ENCODE measurements at regions not wholly inside any gene's neighbourhood (a gene's known extent, or its start where the extent isn't known, plus 50 kb on each side); places are given as distances from the start of the nearest gene placed in this dataset.

DNA sequence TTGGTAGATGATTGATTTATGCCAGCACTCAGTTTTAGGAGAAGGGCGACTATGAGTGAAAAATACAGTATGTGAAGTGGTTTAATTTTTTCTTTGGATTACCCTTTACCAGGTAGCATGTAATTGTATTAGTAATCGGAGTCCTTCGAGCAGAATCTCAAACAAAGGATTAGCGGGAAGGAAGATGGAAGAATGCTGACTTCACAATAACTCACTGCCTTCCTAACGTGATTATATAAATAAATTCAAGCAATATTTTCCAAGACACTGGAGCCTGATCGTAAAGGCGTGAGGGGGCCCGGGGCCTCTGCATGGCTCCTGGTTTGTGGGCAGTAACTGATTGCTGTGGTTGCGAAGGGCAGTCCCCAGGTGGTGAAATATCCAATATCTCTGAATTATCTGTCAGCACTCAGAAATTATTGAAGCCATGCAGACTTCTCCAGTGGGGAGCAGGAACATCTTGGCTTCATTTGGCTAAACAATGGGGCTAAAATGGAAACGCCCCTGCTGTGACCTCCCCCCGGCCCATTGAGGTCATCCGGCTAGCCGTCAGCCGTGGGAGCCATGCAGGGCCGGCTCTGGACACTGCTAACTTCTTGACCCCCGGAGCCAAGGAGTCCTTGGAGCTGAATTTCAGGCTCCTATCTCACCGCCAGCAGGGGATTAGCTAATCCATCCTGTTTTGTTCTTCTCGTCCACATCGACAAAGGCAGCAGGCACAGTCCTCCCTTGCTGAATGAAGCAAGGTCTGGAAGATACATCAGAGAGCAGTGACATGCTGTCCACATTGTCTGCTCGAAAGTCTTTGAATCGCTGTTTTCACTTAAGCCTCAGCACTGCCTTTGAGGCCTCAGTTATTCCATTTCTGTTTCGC lies 295.9 kb upstream of the N4BP1 start:
- DNase-seq (ENCODE audit: extremely low read depth in 1 of 2, low read depth in 1 of 2): no peak

DNA sequence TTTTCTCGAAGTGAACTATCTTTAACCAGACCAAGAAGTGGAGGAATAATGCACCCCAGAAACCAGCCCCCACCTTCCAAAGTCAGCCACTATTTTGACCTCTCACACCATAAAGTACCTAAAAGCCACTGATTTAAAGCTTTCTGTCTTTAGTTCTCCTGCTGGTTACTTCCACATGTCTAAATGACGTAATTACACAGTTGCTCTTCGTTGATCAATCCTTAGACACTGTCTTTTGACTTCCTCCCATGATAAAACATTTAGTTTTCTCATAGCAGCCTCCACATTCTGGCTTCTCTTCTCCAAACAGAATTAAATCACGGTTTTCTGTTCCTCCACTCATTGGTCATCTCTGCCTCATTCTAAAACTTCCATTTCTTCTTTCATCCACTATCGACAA lies 294.4 kb upstream of the N4BP1 start:
- DNase-seq (ENCODE audit: extremely low read depth in 1 of 2, low read depth in 1 of 2): no peak

DNA sequence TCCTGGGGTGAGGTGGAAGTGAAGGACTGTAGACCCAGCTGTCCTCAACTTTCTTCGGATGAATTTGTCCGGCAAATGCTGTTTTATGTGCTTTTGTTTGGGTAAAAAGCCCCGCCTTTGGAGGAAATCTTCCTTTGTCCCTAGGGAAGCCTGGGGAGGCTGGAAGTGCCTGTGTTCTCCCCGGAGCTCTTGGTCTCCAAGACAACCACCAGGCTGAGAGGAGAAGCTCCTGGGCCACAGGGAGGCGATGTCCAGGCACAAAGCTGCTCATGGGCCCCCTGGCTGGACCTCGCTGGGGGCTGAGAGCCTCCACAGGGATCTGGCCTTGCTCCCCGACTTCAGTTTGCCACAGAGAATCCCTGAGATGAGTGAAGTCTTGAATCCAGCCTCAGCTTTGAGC lies 293.1 kb upstream of the N4BP1 start:
- no peak for DNase-seq (ENCODE audit: extremely low read depth in 1 of 2, low read depth in 1 of 2)

DNA sequence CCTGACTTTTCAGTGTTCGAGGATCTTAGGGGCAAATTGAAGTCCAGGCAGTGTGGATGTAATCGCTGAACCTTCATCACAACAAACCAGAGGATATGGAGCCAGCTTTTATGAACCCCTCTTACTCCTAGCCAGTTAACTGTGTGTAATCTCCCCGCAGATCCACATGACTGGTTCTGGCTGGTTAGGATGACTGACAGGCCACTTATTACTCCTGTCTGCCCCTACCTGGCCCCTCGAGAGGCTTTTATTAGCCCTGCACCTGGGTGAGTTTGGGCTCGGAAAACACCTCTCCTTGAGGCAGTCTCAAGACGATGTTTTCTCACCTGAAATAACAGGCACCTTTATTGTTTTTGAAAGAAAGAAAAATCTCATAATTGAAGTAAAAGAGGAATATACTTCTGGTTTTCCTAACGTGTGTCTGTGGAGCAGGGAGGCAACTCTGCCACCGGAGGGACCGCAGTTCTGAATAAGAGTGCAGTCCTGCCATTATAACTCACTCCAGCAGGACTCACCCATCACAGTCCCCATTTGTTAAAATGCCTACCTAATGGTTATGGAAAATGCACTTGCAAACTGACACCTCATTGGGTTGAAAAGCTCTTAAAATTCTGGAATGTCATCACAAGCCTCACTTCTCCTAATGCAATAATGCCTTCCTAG lies 291.9 kb upstream of the N4BP1 start:
- no peak for DNase-seq (ENCODE audit: extremely low read depth in 1 of 2, low read depth in 1 of 2)

DNA sequence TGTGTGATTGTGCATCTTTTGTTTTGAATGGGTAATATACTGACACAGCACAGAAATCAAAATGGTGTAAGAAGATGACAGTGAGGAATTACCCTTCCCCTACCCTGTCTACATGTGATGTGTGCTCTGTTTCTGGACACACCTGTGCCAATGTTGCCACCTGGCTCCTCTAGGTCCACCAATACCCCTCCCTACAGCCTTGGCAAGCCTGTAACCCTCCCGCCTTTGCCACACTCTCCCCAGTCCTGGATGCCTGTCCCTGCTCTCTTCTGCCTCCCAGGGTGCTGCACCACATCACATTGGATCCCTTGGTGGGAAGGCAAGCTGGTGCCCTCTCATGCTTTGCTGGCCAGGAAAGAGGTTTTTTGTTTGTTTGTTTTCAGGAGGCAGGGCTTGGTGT lies 289.5 kb upstream of the N4BP1 start:
- no peak for DNase-seq (ENCODE audit: extremely low read depth in 1 of 2, low read depth in 1 of 2)

DNA sequence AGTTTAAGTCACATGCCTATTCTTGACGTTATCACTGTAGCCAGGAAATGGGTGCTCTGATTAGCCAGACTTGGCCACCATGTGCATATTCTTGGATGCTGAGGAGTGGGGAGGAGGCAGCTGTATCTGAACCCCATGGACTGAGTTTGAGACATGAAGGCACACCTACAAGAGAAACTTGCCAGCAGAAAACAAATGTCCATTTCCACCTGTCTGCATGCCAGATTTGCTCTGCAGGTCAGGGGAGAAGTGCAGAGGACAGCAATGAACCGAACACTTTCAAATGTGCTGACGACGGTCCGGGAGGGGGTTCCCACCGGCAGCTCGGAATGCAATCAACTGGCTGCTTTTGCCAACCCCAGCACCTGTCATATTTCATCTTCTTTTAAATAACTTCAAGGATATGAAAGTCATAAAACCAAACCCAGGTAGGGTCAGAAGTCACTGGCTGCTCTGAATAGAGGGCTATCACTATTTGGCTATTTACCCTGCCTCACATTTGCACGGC lies 287.8 kb upstream of the N4BP1 start:
- DNase-seq (ENCODE audit: extremely low read depth in 1 of 2, low read depth in 1 of 2): no peak

DNA sequence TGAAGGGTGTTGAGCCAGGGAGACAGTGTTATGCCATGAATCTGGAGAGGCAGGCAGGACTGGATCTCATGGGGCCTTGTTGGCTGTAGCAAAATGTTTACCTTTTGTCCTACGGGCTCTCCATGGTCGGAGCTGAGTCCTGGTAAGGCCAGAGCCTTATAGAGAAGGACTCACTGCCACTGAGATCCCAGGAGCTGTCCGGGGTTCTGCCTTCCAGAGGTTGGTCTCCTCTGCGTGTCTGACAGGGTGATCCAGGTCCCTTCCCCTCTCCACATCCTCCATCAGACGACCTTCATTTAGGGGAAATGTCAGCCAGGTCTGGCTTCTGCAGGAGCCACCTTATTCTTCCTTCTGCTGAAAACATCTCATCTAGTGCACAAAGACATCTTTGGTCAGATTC lies 285.2 kb upstream of the N4BP1 start:
- no peak for DNase-seq (ENCODE audit: extremely low read depth in 1 of 2, low read depth in 1 of 2)

DNA sequence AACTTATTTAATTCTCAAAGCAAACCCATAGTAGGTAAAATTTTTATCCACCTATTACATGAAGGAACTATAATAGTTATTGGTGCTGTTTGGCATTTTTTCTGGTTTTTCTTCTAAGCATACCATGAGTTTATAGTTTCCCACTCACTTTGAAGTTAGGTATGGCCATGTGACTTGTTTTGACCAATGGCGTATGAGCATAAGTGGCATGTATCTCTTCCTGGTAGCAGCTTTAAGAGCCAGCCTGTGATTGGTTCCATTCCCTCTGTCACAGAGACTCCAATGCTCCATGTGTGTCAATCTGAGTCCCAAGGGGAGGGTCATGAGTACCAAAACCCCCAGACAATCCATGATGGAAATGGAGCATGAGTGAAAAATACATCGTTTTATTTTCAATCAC lies 282.9 kb upstream of the N4BP1 start:
- no peak for DNase-seq (ENCODE audit: extremely low read depth in 1 of 2, low read depth in 1 of 2)

DNA sequence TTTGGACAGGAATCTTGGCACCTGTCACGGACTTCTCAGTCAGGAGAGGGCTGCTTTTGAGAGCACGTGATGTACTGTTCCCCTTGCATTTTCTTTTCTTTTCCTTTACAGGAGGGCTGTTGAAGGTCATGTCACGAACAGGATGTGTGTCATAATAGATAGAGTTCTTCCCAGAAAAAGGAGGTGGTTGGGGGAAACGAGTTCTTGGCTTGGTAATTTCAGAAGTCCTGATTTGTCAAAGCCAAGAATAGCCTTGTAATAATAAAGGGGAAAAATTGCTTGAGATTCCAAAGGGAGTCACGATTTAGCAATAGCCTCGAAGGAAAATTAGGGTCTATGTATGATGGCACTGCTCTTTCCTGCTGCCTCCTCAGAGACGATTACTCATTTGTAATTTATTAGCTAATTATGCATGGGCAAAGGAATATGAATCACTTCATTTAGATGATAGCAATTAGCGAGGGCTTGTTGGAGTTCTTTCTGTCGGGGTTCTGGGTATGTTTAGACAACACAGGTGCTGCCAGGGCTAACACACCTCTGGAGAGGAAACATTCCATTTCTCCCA lies 277.7 kb upstream of the N4BP1 start:
- no peak for DNase-seq (ENCODE audit: extremely low read depth in 1 of 2, low read depth in 1 of 2)

DNA sequence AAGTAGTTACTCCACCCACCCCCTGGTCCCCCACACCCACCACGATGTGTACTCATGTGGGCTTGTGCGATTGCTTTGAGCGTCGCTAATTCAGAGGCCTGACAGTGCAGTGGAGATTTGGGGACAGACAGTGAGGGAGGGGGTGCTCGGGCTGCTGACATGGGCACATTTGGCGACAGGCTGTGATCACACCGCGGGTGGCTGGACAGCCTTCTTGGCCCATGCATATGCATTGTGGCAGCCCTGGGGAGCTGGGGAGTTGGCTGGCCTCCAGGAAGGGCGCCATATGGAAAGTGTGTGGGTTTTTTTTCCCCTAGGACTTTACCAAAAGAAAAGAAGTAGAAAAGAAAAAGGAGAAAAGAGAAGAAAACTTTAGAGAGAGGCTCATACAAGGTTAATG lies 275.5 kb upstream of the N4BP1 start:
- no peak for DNase-seq (ENCODE audit: extremely low read depth in 1 of 2, low read depth in 1 of 2)

DNA sequence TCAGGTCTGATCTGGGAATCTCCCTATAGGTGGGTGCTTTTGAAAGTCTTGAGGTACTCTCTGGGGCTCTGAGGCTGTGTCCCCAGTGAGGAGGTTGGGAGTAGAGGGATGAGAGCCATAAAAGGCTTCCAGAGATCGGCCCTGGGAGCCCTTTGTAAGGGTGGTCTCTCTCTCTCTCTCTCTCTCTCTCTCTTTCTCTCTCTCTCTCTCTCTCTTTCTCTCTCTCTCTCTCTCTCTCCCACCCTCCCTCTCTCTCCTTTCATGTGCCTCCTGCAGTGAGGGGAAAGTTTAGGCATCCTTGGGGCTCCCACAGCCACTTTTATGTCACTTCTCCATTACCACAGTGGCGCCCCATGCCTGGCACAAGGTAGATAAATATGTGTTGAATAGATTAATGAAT lies 271.3 kb upstream of the N4BP1 start:
- DNase-seq (ENCODE audit: extremely low read depth in 1 of 2, low read depth in 1 of 2): no peak

DNA sequence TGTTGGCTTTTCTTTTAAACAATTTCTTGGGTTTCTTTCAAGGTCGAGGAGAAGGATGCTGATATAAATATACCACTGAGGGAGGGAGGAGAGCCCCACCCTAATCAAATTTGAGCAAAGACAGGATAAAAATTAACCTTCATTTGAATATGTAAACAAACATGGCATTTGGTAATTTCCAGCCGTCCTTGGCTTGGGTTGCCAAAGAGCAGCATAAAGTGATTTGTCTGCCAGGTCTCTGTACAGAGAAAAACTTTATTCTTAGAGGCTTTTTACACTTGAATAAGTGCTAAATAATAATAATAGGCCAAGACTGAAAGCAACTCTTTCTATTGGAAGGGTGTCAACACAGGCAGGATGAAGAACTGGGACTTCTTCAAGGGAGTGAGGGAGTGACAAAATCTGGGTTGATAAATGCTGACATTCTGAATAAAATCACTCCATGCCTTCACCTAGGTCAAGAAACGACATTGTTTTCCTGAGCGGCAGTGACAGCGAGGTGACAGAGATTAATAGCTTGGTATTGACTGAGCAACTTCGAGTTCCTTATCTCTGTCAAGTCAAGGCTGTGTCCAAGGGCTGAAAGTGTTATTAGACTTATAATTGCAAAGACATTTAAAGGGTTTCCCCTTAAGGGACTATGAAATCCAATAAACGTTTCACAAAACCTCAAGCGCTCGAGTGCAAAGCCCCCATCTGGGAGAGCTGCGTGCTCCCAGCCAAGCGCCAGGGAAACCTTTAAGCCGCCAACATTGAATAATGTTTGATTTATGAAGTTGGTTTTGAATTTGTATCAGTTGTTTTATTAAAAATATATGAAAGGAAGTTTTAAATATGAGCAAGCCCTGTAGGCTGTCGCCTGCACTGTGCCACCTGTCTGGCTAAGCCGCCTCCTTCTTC lies 269.5 kb upstream of the N4BP1 start:
- no peak for DNase-seq (ENCODE audit: extremely low read depth in 1 of 2, low read depth in 1 of 2)

DNA sequence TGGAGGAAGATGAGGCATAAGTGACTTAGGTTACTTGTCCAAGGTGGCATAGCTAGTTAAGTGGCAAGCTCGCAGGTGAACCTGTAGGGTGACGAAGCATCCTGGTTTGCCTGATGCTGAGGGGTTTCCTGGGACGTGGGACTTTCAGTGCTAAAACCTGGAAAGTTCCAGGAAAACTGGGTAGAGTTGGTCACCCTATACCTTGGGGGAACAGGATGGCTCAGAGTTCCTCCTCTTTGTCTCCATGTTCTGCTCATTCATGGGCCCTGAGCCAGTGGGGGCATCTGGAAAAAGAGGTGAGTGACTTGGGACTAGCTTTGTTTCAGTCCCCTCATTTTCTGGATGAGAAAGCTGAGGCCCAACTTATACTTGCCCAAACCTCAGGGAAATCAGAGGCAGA lies 268.0 kb upstream of the N4BP1 start:
- DNase-seq (ENCODE audit: extremely low read depth in 1 of 2, low read depth in 1 of 2): no peak

DNA sequence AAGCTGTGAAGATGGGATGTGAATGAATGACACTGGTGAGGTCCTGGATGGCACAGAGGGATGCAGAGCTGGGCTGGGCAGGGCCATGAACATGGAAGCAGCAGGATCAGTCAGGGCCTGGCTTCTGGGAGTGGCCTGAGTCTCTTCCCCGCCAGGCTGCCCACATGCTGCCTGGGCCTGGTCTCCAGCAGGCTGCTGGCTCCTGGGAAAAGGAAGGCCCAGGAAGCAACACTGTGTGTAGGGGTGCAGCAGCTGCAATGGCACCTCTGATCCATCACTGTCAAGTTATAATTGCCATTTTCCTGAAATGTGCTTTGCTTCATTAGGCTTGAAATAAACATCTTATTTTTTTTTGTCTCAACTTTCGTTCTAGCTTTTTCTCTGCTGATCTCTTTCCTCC lies 260.2 kb upstream of the N4BP1 start:
- no peak for DNase-seq (ENCODE audit: extremely low read depth in 1 of 2, low read depth in 1 of 2)

DNA sequence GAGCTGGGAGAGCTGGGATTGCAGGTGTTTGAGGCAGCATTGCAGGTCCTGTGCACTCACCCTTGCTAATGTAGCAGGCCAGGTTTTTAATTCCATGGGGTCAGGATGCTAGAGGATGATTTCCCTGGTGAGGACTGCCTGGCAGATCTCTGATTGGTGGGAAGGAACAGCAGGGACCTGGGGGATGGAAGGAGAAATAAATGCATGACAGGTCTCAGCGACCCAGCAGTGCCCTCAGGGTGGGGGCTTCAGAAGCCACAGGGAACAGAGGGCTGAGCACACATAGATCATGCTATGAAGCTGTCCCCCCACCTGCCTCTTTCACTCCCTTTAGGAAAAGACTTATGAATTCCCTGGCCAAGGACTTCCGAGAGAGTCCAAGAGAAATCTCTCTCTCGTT lies 255.5 kb upstream of the N4BP1 start:
- no peak for DNase-seq (ENCODE audit: extremely low read depth in 1 of 2, low read depth in 1 of 2)

DNA sequence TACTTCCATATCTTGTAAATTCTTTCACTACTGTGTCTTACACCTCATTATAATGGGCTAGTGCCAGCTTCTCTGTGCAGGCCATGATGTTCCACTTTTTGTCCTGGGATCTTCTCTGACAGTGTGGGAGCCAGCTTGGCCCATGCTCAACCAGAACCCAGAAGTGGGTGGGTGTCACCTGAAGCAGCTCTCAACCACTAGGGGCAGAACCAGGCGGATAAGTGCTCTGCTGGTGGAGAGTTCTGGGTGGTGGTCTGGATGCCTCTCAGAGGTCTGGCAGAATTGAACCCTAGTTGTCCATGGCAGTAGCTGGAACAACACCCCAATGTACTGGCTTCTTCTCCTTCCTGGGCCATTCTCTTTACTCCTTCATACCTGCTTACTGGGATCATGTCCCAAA lies 254.1 kb upstream of the N4BP1 start:
- DNase-seq (ENCODE audit: extremely low read depth in 1 of 2, low read depth in 1 of 2): no peak

DNA sequence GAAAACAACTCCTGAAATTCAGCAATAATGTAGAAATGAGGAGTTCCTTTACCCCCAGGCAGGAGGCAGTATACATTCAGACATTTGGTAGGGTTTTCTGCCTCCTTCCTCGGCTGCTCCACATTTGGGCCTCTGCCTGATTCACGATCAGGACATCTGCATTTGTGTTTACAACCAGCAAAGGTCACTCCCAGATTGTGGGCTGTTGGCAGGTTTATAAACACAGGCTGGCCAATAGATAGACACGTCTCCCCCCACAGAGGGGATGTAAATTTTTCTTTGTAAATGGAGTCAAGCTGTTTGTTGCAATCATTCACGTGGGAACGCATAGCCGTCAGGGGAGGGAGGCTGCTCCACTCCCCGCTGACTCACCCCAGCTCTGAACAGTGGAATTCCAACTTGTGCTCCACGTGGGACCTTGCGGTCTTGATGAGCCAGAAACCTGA lies 252.1 kb upstream of the N4BP1 start:
- no peak for DNase-seq (ENCODE audit: extremely low read depth in 1 of 2, low read depth in 1 of 2)

DNA sequence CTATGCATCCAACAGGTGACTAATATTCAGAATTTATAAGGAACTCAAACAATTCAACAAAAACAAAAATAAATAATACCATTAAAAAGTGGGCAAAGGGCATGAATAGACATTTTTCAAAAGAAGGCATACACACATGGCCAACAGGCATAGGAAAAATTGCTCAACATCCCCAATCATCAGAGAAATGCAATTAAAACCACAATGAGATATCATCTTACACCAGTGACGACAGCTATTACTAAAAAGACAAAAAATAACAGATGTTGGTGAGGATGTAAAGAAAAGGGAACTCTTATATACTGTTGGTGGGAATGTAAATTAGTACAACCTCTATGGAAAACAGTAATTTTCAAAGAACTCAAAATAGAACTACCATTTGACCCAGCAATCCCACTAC lies 250.4 kb upstream of the N4BP1 start:
- no peak for DNase-seq (ENCODE audit: extremely low read depth in 1 of 2, low read depth in 1 of 2)

DNA sequence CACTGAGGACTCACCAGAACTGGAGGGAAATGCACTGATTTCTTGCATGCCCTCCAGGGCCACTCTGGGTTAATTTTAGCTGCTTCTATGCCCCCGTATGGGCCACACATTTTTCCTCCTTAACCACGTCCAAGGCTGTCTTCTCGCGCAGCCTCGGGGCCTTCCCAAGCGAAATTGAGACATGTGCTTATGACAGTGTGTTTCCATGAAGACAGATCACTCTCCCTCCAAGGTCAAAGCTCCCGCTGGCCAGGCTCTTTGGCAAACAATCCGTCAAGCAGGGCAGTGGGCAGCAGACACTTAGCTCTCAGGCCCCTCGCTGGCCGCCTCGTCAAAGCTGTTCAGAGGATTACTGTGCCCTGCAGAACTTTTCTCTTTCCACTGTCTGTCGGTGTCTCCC lies 243.0 kb upstream of the N4BP1 start:
- no peak for DNase-seq (ENCODE audit: extremely low read depth in 1 of 2, low read depth in 1 of 2)

DNA sequence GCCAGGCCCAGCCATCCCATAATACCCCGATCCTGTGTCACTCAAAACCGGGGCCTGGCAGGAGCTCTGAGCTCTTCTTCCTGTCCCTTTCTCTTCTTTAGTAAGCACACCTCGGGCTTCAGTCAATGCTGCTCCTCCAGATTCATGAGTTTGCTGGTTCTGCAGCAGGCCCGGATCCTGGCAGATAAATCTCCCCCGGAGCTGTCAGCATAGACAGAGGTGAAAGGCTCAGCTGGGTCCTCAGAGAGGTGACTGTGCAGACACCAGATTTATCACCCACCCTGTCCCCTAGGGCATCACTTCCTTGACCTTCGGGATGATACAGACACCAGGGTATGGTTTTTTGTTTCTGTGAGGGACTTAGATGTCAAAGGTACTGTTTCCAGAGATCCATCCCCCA lies 242.5 kb upstream of the N4BP1 start:
- DNase-seq (ENCODE audit: extremely low read depth in 1 of 2, low read depth in 1 of 2): no peak

All from stimulated activated CD8-positive, alpha-beta memory T cell treated with anti-CD3 and anti-CD28 coated beads, Interleukin-7, amount 100 ng/mL, for 48 hours (primary cell).